ENCODE measurements at regions not wholly inside any gene's neighbourhood (a gene's known extent, or its start where the extent isn't known, plus 50 kb on each side); places are given as distances from the start of the nearest gene placed in this dataset.

DNA sequence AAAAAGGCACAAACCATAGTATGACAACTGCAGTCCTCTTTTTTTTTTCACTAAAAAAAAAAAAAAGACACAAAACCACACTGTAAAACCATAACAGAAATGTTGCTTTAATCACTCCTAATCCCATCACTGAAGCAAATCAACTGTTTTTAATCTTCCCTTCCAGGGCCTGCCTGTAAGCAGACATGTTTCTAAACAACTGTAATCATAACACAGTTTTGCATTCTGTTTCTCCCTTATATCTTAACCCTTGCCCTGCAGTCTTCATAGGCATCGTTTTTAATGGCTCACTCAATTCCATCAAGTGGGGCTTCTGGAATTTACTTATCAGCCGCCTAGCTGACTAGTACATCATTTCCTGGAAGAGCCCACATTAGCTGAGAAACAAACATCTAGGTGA lies 111.0 kb upstream of the SLC25A48 start:
- H3K4me3 ChIP-seq (ENCODE audit: control insufficient read depth, low read depth, low read length), result no peak overlapping the region
- TF ChIP-seq, protein P1, sequence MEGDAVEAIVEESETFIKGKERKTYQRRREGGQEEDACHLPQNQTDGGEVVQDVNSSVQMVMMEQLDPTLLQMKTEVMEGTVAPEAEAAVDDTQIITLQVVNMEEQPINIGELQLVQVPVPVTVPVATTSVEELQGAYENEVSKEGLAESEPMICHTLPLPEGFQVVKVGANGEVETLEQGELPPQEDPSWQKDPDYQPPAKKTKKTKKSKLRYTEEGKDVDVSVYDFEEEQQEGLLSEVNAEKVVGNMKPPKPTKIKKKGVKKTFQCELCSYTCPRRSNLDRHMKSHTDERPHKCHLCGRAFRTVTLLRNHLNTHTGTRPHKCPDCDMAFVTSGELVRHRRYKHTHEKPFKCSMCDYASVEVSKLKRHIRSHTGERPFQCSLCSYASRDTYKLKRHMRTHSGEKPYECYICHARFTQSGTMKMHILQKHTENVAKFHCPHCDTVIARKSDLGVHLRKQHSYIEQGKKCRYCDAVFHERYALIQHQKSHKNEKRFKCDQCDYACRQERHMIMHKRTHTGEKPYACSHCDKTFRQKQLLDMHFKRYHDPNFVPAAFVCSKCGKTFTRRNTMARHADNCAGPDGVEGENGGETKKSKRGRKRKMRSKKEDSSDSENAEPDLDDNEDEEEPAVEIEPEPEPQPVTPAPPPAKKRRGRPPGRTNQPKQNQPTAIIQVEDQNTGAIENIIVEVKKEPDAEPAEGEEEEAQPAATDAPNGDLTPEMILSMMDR (IDR thresholded peaks at IDR 0.05; ENCODE audit: control insufficient read depth, insufficient read depth, low read depth, low read length, missing control alignments), result no peak
- DNase-seq (ENCODE audit: low read depth), result no peak

DNA sequence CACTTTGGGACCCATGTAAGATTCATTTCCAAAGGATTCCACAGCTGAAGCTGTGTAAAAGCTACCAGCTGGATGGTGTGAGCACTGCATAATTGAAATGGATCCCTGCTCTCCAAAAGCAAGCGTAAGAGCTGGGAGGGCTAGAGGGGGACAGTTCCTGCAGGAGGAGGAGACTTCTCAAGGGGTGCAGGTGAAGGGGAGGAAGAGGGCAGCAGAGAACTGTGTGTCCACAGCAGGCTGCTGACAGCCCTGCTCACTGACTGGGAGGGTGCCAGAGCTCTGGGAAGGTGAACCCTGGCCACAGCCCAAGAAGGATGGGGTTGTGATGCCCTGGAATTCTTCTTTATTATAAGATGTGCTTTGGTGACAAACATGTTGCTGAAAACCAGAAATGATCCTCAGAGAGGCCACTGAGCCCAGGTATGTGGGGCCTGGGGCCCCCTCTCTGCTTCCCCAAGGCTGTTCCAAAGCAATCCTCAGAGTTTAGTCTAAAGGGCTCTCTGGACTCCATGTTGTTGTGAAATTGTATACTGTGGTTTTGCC lies 112.8 kb upstream of the SLC25A48 start:
- TF ChIP-seq, protein P1 (IDR thresholded peaks at IDR 0.05; ENCODE audit: control insufficient read depth, insufficient read depth, low read depth, low read length, missing control alignments), result no peak
- H3K4me3 ChIP-seq (ENCODE audit: control insufficient read depth, low read depth, low read length), result no peak overlapping the region
- no peak for DNase-seq (ENCODE audit: low read depth)

DNA sequence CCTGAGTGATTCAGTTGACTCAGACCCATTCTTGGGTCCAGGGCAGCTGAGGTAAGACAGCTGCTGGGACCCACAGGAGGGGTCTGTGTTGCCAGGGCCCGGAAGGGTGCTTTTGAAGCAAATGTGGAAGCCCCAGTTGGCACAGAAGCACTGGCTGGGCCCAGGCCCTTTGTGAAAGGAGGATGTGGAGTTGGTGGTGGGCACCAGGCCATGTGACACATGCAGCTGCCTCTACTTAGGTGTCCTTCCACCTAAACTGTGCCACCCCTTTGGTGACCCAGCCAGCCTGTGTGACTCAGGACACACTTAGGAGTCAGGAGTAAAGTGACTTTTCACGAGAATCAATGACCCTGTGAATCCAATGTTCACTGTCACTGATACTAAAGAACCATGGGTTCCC lies 114.3 kb upstream of the SLC25A48 start:
- TF ChIP-seq, protein P1 (IDR thresholded peaks at IDR 0.05; ENCODE audit: control insufficient read depth, insufficient read depth, low read depth, low read length, missing control alignments), result no peak
- no peak for DNase-seq (ENCODE audit: low read depth)
- no peak overlapping the region for H3K4me3 ChIP-seq (ENCODE audit: control insufficient read depth, low read depth, low read length)

DNA sequence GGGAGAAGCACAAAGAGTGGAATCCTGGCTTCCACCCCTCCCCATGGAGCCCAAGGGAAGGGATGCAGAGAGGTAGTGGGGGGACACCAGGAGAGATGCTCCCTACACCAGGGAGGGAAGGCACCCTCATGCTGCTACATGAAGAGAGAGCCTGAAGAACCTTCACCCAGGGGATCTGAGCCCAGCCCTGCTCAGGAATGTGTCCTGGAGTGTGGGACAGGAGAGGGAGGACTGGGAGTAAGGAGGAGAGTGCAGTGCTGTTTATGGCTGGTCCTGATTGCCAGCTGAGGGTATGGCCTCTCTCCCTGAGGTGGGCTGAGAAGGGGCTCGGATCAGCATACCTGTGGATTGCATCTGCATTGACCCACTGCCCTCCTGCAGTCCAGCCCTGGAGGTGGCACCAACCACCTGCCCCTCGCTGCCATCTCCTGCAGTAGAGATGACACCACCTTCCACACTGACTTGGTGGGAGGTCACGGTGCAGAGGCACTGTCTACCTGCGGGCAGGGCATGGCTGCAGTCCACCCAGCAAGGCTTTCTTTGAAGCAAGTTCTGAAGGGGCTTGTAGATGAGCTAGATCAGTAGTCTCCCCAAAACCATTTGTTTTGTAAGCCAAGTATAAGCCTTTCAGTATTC lies 114.9 kb upstream of the SLC25A48 start:
- DNase-seq (ENCODE audit: low read depth), result no peak
- H3K4me3 ChIP-seq (ENCODE audit: control insufficient read depth, low read depth, low read length), result no peak overlapping the region
- TF ChIP-seq, protein P1 (IDR thresholded peaks at IDR 0.05; ENCODE audit: control insufficient read depth, insufficient read depth, low read depth, low read length, missing control alignments), result no peak

DNA sequence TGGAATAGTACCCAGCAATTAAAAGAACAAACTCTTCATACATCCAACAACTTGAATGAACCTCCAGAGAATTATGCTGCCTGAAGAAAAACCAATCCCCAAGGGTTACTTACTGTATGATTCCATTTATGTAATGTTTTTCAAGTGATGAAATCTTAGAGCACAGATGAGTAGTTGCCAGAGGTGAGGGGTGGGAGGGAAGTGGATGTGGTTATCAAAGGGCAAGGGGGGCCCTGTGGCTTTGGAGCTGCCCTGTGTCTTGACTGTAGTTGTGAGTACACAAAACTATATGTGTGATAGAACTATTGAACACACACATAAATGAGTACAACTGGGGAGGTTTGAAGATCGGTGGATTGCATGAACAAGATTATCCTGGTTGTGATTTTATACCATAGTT lies 115.8 kb upstream of the SLC25A48 start:
- DNase-seq (ENCODE audit: low read depth), result no peak
- TF ChIP-seq, protein P1 (IDR thresholded peaks at IDR 0.05; ENCODE audit: control insufficient read depth, insufficient read depth, low read depth, low read length, missing control alignments), result no peak
- no peak overlapping the region for H3K4me3 ChIP-seq (ENCODE audit: control insufficient read depth, low read depth, low read length)

DNA sequence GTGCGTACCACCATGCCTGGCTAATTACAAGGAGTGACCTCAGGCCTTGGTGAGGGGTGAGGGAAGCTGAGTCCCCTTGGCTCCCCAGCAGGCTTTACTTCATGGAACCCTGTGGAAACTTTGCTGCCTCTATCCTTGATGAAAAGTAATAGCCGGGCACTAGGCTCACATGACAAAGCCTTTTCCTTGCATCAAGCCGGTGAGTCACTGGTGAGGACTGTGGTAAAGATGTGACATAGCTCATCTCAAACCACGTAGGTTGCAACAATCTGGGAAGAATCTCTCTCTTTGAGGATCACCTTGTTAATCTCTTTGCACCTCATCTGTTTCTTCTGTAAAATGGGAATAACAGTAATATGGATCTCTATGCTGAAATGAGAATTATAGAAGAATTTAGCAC lies 116.3 kb upstream of the SLC25A48 start:
- TF ChIP-seq, protein P1 (IDR thresholded peaks at IDR 0.05; ENCODE audit: control insufficient read depth, insufficient read depth, low read depth, low read length, missing control alignments), result no peak
- H3K4me3 ChIP-seq (ENCODE audit: control insufficient read depth, low read depth, low read length), result no peak overlapping the region
- DNase-seq (ENCODE audit: low read depth), result no peak
